SK-N-SH (cell line): ENCODE measurements at regions not wholly inside any gene's neighbourhood (a gene's known extent, or its start where the extent isn't known, plus 50 kb on each side); places are given as distances from the start of the nearest gene placed in this dataset.

Source experiments
- CTCF ChIA-PET: fragments of 300-600, 350-600 bp; formaldehyde crosslinking; extraction: SDS; loops from one replicate; lab custom pipeline; 2021; lab: Yijun Ruan, JAX
- POLR2A ChIA-PET: fragments of 350-600 bp; sonication (Branson Sonifier 250); formaldehyde crosslinking; extraction: SDS; loops from one replicate; lab custom pipeline; 2020; ENCODE audit warnings: antibody characterized with exemption, inconsistent platforms; lab: Yijun Ruan, JAX
- DNase-seq: peaks from one replicate; pipeline ENCODE4 v3.0.0; 2012
- H2AFZ ChIP-seq: fragments of 200-600 bp; sonication (generic); 2 replicates; pipeline ENCODE4 v1.8.1; 2016; ENCODE audit warnings: antibody characterized with exemption, mild to moderate bottlenecking, low read depth
- H3F3A ChIP-seq: fragments of 200-600 bp; sonication (generic); replicated peaks from 2 replicates; pipeline ENCODE3; 2016; ENCODE audit warnings: antibody characterized with exemption, mild to moderate bottlenecking; ENCODE audit not compliant: insufficient read depth
- H3K27ac ChIP-seq, 2 experiments: fragments of 200-500 bp in 1 of 2; fragments of 200-600 bp in 1 of 2; sonication (Bioruptor generic) in 1 of 2; sonication (generic), shearing (Covaris generic) in 1 of 2; 2 replicates each; pipeline versions ENCODE4 v1.5.1 to v1.6.1; 2014 to 2016; ENCODE audit warnings: low read depth in 2 of 2, inconsistent platforms in 1 of 2, low read length in 1 of 2, mild to moderate bottlenecking in 1 of 2, mixed read lengths in 1 of 2
- H3K27me3 ChIP-seq: fragments of 200-600 bp; sonication (generic), shearing (Covaris generic); 2 replicates; pipeline ENCODE4 v1.6.1; 2016; ENCODE audit warnings: mixed run types; ENCODE audit not compliant: insufficient read depth
- H3K36me3 ChIP-seq, 2 experiments: fragments of 200-500 bp in 1 of 2; fragments of 200-600 bp in 1 of 2; sonication (Bioruptor generic) in 1 of 2; sonication (generic) in 1 of 2; replicated peaks in 1 of 2; 2 replicates each; pipeline versions ENCODE3 to v1.5.1; 2014 to 2016; ENCODE audit warnings: low read length in 1 of 2, mild to moderate bottlenecking in 1 of 2; ENCODE audit not compliant: insufficient read depth in 2 of 2, control insufficient read depth in 1 of 2
- H3K4me1 ChIP-seq, 2 experiments: fragments of 200-500 bp in 1 of 2; fragments of 200-600 bp in 1 of 2; sonication (Bioruptor generic) in 1 of 2; sonication (generic), shearing (Covaris generic) in 1 of 2; 2 replicates each; pipeline versions ENCODE4 v1.5.1 to v1.6.1; 2014 to 2016; ENCODE audit warnings: low read depth in 1 of 2, low read length in 1 of 2, mixed run types in 1 of 2; ENCODE audit not compliant: insufficient read depth in 2 of 2, control insufficient read depth in 1 of 2
- H3K4me2 ChIP-seq: fragments of 200-600 bp; sonication (generic), shearing (Covaris generic); 2 replicates; pipeline ENCODE4 v1.6.1; 2017; ENCODE audit warnings: mixed run types
- H3K4me3 ChIP-seq, 2 experiments: fragments of 200-500 bp in 1 of 2; fragments of 200-600 bp in 1 of 2; sonication (Bioruptor generic) in 1 of 2; sonication (generic), shearing (Covaris generic) in 1 of 2; 2 replicates each; pipeline versions ENCODE4 v1.5.1 to v1.8.1; 2014 to 2016; ENCODE audit warnings: low read depth in 2 of 2, inconsistent platforms in 1 of 2, low read length in 1 of 2, mild to moderate bottlenecking in 1 of 2, mixed read lengths in 1 of 2, moderate library complexity in 1 of 2
- H3K79me2 ChIP-seq: fragments of 200-600 bp; sonication (generic); 2 replicates; pipeline ENCODE4 v1.8.1; 2017; ENCODE audit warnings: mild to moderate bottlenecking; ENCODE audit not compliant: insufficient read depth
- H3K9ac ChIP-seq: fragments of 200-600 bp; sonication (generic); 2 replicates; pipeline ENCODE4 v1.6.1; 2017; ENCODE audit warnings: mixed run types
- H3K9me2 ChIP-seq: fragments of 200-600 bp; sonication (generic); 2 replicates; pipeline ENCODE4 v1.6.1; 2017; ENCODE audit warnings: mixed run types
- H3K9me3 ChIP-seq: fragments of 200-600 bp; sonication (generic); 2 replicates; pipeline ENCODE4 v1.6.1; 2017; ENCODE audit warnings: mixed run types, mild to moderate bottlenecking, moderate library complexity
- H4K20me1 ChIP-seq: fragments of 200-600 bp; sonication (generic); 2 replicates; pipeline ENCODE4 v1.6.1; 2017; ENCODE audit warnings: mild to moderate bottlenecking, mixed run types; ENCODE audit not compliant: insufficient read depth
- CHD2 ChIP-seq: fragments of 150-350 bp; IDR thresholded peaks from 2 replicates; pipeline ENCODE4 v1.6.1; 2018; ENCODE audit warnings: low read length; ENCODE audit not compliant: partially characterized antibody
- EP300 ChIP-seq, 2 experiments: IDR thresholded peaks; 2 replicates each; pipeline versions ENCODE4 v1.4.0 to v1.6.1; 2012; ENCODE audit warnings: borderline replicate concordance in 1 of 2, low read depth in 1 of 2, low read length in 1 of 2
- FOXJ3 ChIP-seq: sonication (generic); formaldehyde crosslinking; IDR thresholded peaks from 2 replicates; pipeline ENCODE4 v1.5.1; 2020; ENCODE audit warnings: mild to moderate bottlenecking, missing genetic modification reagents
- RCOR1 ChIP-seq: fragments of 150-350 bp; IDR thresholded peaks from 2 replicates; pipeline ENCODE4 v1.6.1; 2017; ENCODE audit warnings: antibody characterized with exemption, low read length
- RXRA ChIP-seq: IDR thresholded peaks from 2 replicates; pipeline ENCODE4 v1.4.0; 2012; ENCODE audit warnings: low read depth, mild to moderate bottlenecking, borderline replicate concordance
- TAF1 ChIP-seq: IDR thresholded peaks from 2 replicates; pipeline ENCODE4 v1.6.1; 2012; ENCODE audit warnings: low read depth, mild to moderate bottlenecking, low read length, moderate library complexity, borderline replicate concordance
- TEAD4 ChIP-seq: IDR thresholded peaks from 2 replicates; pipeline ENCODE4 v1.4.0; 2012; ENCODE audit warnings: mild to moderate bottlenecking, borderline replicate concordance; ENCODE audit not compliant: insufficient read depth
- YY1 ChIP-seq: IDR thresholded peaks from 2 replicates; pipeline ENCODE4 v1.4.0; 2012; ENCODE audit warnings: low read depth, mild to moderate bottlenecking
- WGBS: methylation state at CpG from one replicate; pipeline ENCODE4 v1.1.6; 2017; ENCODE audit warnings: low lambda C conversion rate; 5-methylcytosine and 5-hydroxymethylcytosine counted together
- TF ChIP-seq, protein P1 (sequence below): IDR thresholded peaks from 2 replicates; pipeline ENCODE4 v1.4.0; 2012; ENCODE audit warnings: low read depth
- TF ChIP-seq, protein P2 (sequence below): IDR thresholded peaks from 2 replicates; pipeline ENCODE4 v1.4.0; 2012; ENCODE audit warnings: low read depth, borderline replicate concordance
- TF ChIP-seq, protein P3 (sequence below): IDR thresholded peaks from 2 replicates; pipeline ENCODE4 v1.6.1; 2012; ENCODE audit warnings: mild to moderate bottlenecking, low read depth, low read length, moderate library complexity
- TF ChIP-seq, protein P4 (sequence below): fragments of 150-350 bp; IDR thresholded peaks from 2 replicates; pipeline ENCODE4 v1.6.1; 2016; ENCODE audit warnings: mild to moderate bottlenecking, low read depth, low read length
- TF ChIP-seq, protein P5 (sequence below): fragments of 200-600 bp; sonication (generic); IDR thresholded peaks from 2 replicates; pipeline ENCODE4 v1.6.1; 2017; ENCODE audit warnings: antibody characterized with exemption, mild to moderate bottlenecking, moderate library complexity

- H3K4me3 ChIP-seq = no peak overlapping the region; a peak in 1 of 4 replicates
These were observed 810.8 kb upstream of the CHAC2 start for GRCh38 chr2:52956766-52957165.

DNA sequence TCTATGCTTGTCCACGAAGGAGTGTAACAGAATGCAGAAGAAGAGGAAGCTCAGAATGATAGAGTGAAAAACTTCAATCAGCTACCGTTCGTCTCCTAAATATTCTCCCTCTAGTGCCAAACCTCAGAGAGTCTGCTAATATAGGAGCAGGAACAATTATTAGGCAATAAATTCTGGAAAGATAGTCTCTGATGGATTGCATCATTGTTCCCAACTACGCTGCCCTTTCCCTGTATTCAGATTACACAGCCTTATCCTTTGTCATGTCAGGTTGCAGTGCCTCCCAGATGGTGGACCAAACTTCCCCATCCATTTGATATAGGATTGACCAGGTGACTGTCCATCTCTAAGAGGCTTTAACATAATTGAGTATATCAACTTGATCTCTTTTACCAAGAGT is 811.5 kb upstream of the CHAC2 start:
- no peaks in the 10 kb centered on the region for H3K4me1 ChIP-seq
- H3K9me2 ChIP-seq = no peaks in the 10 kb centered on the region
- H3K4me2 ChIP-seq = no peak overlapping the region
- no peak overlapping the region for H2AFZ ChIP-seq
- CTCF ChIA-PET = interaction anchor here (1.8 kb wide), 1 partner anchor 9 kb away, joined by 6 read pairs; no protein-coding TSS in a partner anchor
- H3K27me3 ChIP-seq = no peaks in the 10 kb centered on the region
- no peaks in the 10 kb centered on the region for H4K20me1 ChIP-seq
- no peaks in the 10 kb centered on the region for H3K9me3 ChIP-seq
- POLR2A ChIA-PET = no interaction called here
- DNase-seq = no peak
- 8% methylated on average over 4 of the region's 4 CpGs for WGBS
- no peaks in the 10 kb centered on the region for H3K36me3 ChIP-seq
- no peak for TF ChIP-seq RXRA
- TF ChIP-seq TAF1 = no peak
- no peak for TF ChIP-seq YY1
- TF ChIP-seq, protein P1, sequence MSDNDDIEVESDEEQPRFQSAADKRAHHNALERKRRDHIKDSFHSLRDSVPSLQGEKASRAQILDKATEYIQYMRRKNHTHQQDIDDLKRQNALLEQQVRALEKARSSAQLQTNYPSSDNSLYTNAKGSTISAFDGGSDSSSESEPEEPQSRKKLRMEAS = no peak
- TF ChIP-seq, protein P2, sequence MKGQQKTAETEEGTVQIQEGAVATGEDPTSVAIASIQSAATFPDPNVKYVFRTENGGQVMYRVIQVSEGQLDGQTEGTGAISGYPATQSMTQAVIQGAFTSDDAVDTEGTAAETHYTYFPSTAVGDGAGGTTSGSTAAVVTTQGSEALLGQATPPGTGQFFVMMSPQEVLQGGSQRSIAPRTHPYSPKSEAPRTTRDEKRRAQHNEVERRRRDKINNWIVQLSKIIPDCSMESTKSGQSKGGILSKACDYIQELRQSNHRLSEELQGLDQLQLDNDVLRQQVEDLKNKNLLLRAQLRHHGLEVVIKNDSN = no peak
- TF ChIP-seq RCOR1 = no peak
- TF ChIP-seq, protein P3, sequence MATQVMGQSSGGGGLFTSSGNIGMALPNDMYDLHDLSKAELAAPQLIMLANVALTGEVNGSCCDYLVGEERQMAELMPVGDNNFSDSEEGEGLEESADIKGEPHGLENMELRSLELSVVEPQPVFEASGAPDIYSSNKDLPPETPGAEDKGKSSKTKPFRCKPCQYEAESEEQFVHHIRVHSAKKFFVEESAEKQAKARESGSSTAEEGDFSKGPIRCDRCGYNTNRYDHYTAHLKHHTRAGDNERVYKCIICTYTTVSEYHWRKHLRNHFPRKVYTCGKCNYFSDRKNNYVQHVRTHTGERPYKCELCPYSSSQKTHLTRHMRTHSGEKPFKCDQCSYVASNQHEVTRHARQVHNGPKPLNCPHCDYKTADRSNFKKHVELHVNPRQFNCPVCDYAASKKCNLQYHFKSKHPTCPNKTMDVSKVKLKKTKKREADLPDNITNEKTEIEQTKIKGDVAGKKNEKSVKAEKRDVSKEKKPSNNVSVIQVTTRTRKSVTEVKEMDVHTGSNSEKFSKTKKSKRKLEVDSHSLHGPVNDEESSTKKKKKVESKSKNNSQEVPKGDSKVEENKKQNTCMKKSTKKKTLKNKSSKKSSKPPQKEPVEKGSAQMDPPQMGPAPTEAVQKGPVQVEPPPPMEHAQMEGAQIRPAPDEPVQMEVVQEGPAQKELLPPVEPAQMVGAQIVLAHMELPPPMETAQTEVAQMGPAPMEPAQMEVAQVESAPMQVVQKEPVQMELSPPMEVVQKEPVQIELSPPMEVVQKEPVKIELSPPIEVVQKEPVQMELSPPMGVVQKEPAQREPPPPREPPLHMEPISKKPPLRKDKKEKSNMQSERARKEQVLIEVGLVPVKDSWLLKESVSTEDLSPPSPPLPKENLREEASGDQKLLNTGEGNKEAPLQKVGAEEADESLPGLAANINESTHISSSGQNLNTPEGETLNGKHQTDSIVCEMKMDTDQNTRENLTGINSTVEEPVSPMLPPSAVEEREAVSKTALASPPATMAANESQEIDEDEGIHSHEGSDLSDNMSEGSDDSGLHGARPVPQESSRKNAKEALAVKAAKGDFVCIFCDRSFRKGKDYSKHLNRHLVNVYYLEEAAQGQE = no peak
- TF ChIP-seq CHD2 = no peak
- TF ChIP-seq TEAD4 = no peak
- TF ChIP-seq EP300 (IDR thresholded peaks at IDR 0.05; ENCODE audit: borderline replicate concordance in 1 of 2, low read depth in 1 of 2, low read length in 1 of 2) = no peak
- TF ChIP-seq, protein P4, sequence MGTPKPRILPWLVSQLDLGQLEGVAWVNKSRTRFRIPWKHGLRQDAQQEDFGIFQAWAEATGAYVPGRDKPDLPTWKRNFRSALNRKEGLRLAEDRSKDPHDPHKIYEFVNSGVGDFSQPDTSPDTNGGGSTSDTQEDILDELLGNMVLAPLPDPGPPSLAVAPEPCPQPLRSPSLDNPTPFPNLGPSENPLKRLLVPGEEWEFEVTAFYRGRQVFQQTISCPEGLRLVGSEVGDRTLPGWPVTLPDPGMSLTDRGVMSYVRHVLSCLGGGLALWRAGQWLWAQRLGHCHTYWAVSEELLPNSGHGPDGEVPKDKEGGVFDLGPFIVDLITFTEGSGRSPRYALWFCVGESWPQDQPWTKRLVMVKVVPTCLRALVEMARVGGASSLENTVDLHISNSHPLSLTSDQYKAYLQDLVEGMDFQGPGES = no peak
- H3F3A ChIP-seq = no peaks in the 10 kb centered on the region
- H3K79me2 ChIP-seq = no peaks in the 10 kb centered on the region
- H3K4me3 ChIP-seq = no peak overlapping the region
- H3K27ac ChIP-seq = no peak overlapping the region
- no peak overlapping the region for H3K9ac ChIP-seq

More at GRCh38 chr2:52956766-52957165, 810.8 kb upstream of the CHAC2 start:
- ChIA-PET POLR2A (no interaction called here), CTCF (interaction anchor here (1.8 kb wide), 1 partner anchor 8 kb away, joined by 6 read pairs; no protein-coding TSS in a partner anchor)
- Histone ChIP-seq H3K36me3 (no peaks in the 10 kb centered on the region), H4K20me1 (no peaks in the 10 kb centered on the region), H2AFZ (no peak overlapping the region), H3K27me3 (no peaks in the 10 kb centered on the region), H3K27ac (no peak overlapping the region), H3F3A (no peaks in the 10 kb centered on the region), H3K4me1 (no peaks in the 10 kb centered on the region), H3K79me2 (no peaks in the 10 kb centered on the region), H3K9ac (no peak overlapping the region), H3K9me2 (no peaks in the 10 kb centered on the region), H3K4me2 (no peak overlapping the region), H3K9me3 (no peaks in the 10 kb centered on the region)
- WGBS = 16% methylated on average over 1 of the region's 1 CpG
- no peak for TF ChIP-seq FOXJ3 (CRISPR knock-in tag)
- TF ChIP-seq, protein P5, sequence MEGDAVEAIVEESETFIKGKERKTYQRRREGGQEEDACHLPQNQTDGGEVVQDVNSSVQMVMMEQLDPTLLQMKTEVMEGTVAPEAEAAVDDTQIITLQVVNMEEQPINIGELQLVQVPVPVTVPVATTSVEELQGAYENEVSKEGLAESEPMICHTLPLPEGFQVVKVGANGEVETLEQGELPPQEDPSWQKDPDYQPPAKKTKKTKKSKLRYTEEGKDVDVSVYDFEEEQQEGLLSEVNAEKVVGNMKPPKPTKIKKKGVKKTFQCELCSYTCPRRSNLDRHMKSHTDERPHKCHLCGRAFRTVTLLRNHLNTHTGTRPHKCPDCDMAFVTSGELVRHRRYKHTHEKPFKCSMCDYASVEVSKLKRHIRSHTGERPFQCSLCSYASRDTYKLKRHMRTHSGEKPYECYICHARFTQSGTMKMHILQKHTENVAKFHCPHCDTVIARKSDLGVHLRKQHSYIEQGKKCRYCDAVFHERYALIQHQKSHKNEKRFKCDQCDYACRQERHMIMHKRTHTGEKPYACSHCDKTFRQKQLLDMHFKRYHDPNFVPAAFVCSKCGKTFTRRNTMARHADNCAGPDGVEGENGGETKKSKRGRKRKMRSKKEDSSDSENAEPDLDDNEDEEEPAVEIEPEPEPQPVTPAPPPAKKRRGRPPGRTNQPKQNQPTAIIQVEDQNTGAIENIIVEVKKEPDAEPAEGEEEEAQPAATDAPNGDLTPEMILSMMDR = peak; percentile 27
- no peak for DNase-seq
